Esophagus squamous epithelium (tissue), 5 donors: ENCODE measurements at regions not wholly inside any gene's neighbourhood (a gene's known extent, or its start where the extent isn't known, plus 50 kb on each side); places are given as distances from the start of the nearest gene placed in this dataset.

Experiments
- DNase-seq: peaks from one replicate; lab custom pipeline; 2025; lab: John Stamatoyannopoulos, UW
- H3K27ac ChIP-seq, 4 donors: fragments of 200-600 bp; sonication (generic); one replicate each; pipeline ENCODE4 v1.5.1; 2016 to 2019; ENCODE audit warnings: mild to moderate bottlenecking in 1 of 4
- H3K27me3 ChIP-seq, 4 donors: fragments of 200-600 bp; sonication (generic); 1 replicate in 3 of 4; 2 replicates in 1 of 4; pipeline versions ENCODE4 v1.5.1 to v1.6.0; 2017 to 2021; ENCODE audit warnings: antibody characterized with exemption in 1 of 4
- H3K36me3 ChIP-seq, 3 donors: fragments of 200-600 bp; sonication (generic); one replicate each; pipeline ENCODE4 v1.5.1; 2016 to 2019
- H3K4me1 ChIP-seq, 3 donors: fragments of 200-600 bp; sonication (generic); one replicate each; pipeline ENCODE4 v1.5.1; 2017 to 2019
- H3K4me3 ChIP-seq, 4 donors: fragments of 200-600 bp; sonication (generic); 1 replicate in 3 of 4; 2 replicates in 1 of 4; pipeline ENCODE4 v1.5.1; 2016 to 2019; ENCODE audit warnings: mild to moderate bottlenecking in 2 of 4, moderate library complexity in 1 of 4
- H3K9me3 ChIP-seq, 3 donors: fragments of 200-600 bp; sonication (generic); one replicate each; pipeline ENCODE4 v1.5.1; 2016 to 2019
- POLR2A ChIP-seq, 4 donors: fragments of 450-650 bp; IDR thresholded peaks; one replicate each; pipeline ENCODE4 v1.6.1; 2017; ENCODE audit warnings: antibody characterized with exemption in 4 of 4, mild to moderate bottlenecking in 4 of 4, moderate library complexity in 3 of 4
- WGBS, 2 donors: methylation state at CpG; one replicate each; pipeline ENCODE4 v1.1.5; 2018; 5-methylcytosine and 5-hydroxymethylcytosine counted together
- intact Hi-C: fragments of 100-400 bp; cut with DNase I; formaldehyde crosslinking; loops from one replicate; pipeline ENCODE4 v1.15.0; 2022
- TF ChIP-seq, protein P1 (sequence below), 6 experiments: fragments of 450-650 bp in 4 of 6; fragments of 200-600 bp in 2 of 6; sonication (generic) in 2 of 6; IDR thresholded peaks; one replicate each; pipeline ENCODE4 v1.5.1; 2016 to 2019; ENCODE audit warnings: antibody characterized with exemption in 6 of 6, mild to moderate bottlenecking in 4 of 6, moderate library complexity in 4 of 6
- donor health status: DM: yes; HTN: yes; CAD: no.

DNA sequence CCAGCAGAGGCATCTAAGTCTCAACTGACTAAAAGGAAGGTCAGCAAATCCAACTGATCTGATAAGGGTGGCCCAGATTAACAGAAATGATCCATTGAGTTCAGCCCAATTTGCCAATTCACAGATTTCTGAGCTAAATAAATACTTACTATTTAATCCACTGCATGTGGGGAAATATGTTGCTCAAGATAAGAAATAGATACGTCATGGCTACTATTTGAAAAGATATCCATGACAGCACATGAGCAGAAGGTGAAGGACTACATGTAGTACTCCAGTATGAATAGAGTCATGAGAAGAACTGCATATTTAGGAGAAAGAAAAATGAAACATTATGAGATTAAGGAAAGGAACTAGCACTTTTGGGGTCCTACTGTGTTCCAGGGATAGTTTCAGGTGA, 332.4 kb downstream of the ARPP21 start:
- no peak overlapping the region for H3K27ac ChIP-seq
- H3K9me3 ChIP-seq = no peaks in the 10 kb centered on the region
- H3K36me3 ChIP-seq = no peaks in the 10 kb centered on the region
- H3K4me1 ChIP-seq = no peaks in the 10 kb centered on the region
- TF ChIP-seq, protein P1, sequence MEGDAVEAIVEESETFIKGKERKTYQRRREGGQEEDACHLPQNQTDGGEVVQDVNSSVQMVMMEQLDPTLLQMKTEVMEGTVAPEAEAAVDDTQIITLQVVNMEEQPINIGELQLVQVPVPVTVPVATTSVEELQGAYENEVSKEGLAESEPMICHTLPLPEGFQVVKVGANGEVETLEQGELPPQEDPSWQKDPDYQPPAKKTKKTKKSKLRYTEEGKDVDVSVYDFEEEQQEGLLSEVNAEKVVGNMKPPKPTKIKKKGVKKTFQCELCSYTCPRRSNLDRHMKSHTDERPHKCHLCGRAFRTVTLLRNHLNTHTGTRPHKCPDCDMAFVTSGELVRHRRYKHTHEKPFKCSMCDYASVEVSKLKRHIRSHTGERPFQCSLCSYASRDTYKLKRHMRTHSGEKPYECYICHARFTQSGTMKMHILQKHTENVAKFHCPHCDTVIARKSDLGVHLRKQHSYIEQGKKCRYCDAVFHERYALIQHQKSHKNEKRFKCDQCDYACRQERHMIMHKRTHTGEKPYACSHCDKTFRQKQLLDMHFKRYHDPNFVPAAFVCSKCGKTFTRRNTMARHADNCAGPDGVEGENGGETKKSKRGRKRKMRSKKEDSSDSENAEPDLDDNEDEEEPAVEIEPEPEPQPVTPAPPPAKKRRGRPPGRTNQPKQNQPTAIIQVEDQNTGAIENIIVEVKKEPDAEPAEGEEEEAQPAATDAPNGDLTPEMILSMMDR (IDR thresholded peaks at IDR 0.05) = no peak
- TF ChIP-seq POLR2A (IDR thresholded peaks at IDR 0.05) = no peak
- no peak for DNase-seq
- intact Hi-C loops = no loop called here
- no peaks in the 10 kb centered on the region for H3K27me3 ChIP-seq
- no peak overlapping the region for H3K4me3 ChIP-seq
- 81% methylated on average over 1 of the region's 1 CpG for WGBS, 2 donors

DNA sequence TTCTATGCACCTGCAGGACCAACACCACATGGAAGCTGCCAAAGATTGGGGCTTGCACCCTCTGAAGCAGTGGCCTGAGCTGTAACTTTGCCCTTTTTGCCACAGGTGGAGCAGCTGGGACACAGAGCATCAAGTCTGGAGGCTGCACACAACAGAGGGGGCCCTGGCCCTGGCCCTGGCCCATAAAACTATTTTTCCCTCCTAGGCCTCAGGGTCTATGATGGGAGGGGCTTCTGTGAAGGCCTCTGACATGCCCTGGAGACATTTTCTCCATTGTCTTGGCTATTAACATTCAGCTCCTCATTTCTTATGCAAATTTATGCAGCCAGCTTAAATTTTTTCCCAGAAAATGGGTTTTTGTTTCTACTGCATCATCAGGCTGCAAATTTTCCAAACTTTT, 335.5 kb downstream of the ARPP21 start:
- no peak overlapping the region for H3K4me3 ChIP-seq
- no peaks in the 10 kb centered on the region for H3K9me3 ChIP-seq
- H3K4me1 ChIP-seq = no peaks in the 10 kb centered on the region
- TF ChIP-seq POLR2A (IDR thresholded peaks at IDR 0.05) = no peak
- TF ChIP-seq, protein P1 (IDR thresholded peaks at IDR 0.05) = no peak
- no peaks in the 10 kb centered on the region for H3K27me3 ChIP-seq
- no peak for DNase-seq
- no peaks in the 10 kb centered on the region for H3K36me3 ChIP-seq
- intact Hi-C loops = no loop called here
- H3K27ac ChIP-seq = no peak overlapping the region

DNA sequence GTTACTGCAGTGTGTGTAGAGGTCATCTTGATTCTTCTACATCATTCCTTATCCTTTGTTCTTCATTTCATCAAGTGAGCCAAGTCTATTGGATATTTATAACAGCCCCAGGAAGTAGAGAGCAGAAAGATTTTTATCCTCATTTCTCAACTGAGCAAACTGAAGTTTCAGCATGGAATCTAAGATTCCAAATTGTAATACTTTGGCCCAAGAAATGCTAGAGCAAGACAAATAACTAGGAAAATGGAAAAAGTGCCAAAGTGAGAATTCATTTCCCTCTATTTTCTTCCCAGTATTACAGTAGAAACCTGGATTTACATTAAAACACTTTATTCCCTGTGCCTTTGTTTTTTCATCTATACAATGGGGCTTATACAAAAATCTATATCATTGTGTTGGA, 346.8 kb downstream of the ARPP21 start:
- H3K36me3 ChIP-seq = no peaks in the 10 kb centered on the region
- intact Hi-C loops = no loop called here
- DNase-seq = no peak
- no peak overlapping the region for H3K4me3 ChIP-seq
- TF ChIP-seq, protein P1 (IDR thresholded peaks at IDR 0.05) = no peak
- TF ChIP-seq POLR2A (IDR thresholded peaks at IDR 0.05) = no peak
- H3K27me3 ChIP-seq = no peaks in the 10 kb centered on the region
- H3K9me3 ChIP-seq = no peaks in the 10 kb centered on the region
- no peaks in the 10 kb centered on the region for H3K4me1 ChIP-seq
- H3K27ac ChIP-seq = no peak overlapping the region

DNA sequence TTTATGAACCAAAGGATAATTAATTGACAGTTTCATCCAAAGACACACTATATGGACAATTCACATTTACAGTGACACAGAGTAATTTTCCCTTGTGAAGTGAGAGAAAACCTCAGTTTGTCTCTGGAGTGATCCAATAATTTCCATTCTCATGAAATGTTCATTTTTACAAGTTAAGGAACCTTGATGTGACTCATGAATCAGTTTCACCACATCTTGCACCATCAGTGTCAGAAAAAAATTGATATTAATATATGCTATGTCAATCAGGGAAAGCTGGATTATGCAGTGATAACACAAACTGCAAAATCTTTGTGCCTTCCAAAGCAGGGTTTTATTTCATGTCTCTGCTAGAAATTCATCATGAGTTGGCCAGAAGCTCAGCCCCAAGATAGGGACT, 348.1 kb downstream of the ARPP21 start:
- H3K4me1 ChIP-seq = no peaks in the 10 kb centered on the region
- H3K27me3 ChIP-seq = no peaks in the 10 kb centered on the region
- no peak for TF ChIP-seq POLR2A (IDR thresholded peaks at IDR 0.05)
- TF ChIP-seq, protein P1 (IDR thresholded peaks at IDR 0.05) = no peak
- intact Hi-C loops = no loop called here
- no peak overlapping the region for H3K27ac ChIP-seq
- DNase-seq = no peak
- no peak overlapping the region for H3K4me3 ChIP-seq
- H3K9me3 ChIP-seq = no peaks in the 10 kb centered on the region
- no peaks in the 10 kb centered on the region for H3K36me3 ChIP-seq

- Histone ChIP-seq H3K27ac (no peak overlapping the region), H3K36me3 (no peaks in the 10 kb centered on the region), H3K9me3 (no peaks in the 10 kb centered on the region), H3K4me1 (no peaks in the 10 kb centered on the region), H3K27me3 (no peaks in the 10 kb centered on the region), H3K4me3 (no peak overlapping the region)
- 44 to 66% methylated on average over 2 of the region's 2 CpGs for WGBS, 2 donors
- intact Hi-C loops = no loop called here
- DNase-seq = no peak
- TF ChIP-seq POLR2A (IDR thresholded peaks at IDR 0.05) = no peak
- TF ChIP-seq, protein P1 (IDR thresholded peaks at IDR 0.05) = no peak
Observed at GRCh38 chr3:35992041-35992440, 352.7 kb downstream of the ARPP21 start.
